SU-DHL-6 (cell line): ENCODE measurements at regions not wholly inside any gene's neighbourhood (a gene's known extent, or its start where the extent isn't known, plus 50 kb on each side); places are given as distances from the start of the nearest gene placed in this dataset.

Source experiments
- H2AFZ ChIP-seq: fragments of 200-600 bp; sonication (generic); 2 replicates; pipeline ENCODE4 v1.6.1; 2014; ENCODE audit warnings: low read depth, mild to moderate bottlenecking, moderate library complexity, mixed read lengths, antibody characterized with exemption, low read length; ENCODE audit not compliant: severe bottlenecking
- H3F3A ChIP-seq: fragments of 200-600 bp; shearing (Covaris generic); 2 replicates; pipeline ENCODE4 v1.6.0; 2016; ENCODE audit warnings: antibody characterized with exemption, mild to moderate bottlenecking; ENCODE audit not compliant: insufficient read depth
- H3K27ac ChIP-seq: fragments of 200-600 bp; sonication (generic); 2 replicates; pipeline ENCODE4 v1.5.1; 2016; ENCODE audit warnings: low read depth, mild to moderate bottlenecking, low read length, moderate library complexity, mixed read lengths
- H3K27me3 ChIP-seq: fragments of 200-600 bp; sonication (generic), shearing (Covaris generic); 2 replicates; pipeline ENCODE4 v1.6.0; 2014; ENCODE audit warnings: mild to moderate bottlenecking, low read length
- H3K36me3 ChIP-seq: fragments of 200-600 bp; sonication (generic); 2 replicates; pipeline ENCODE4 v1.6.1; 2014; ENCODE audit warnings: mild to moderate bottlenecking, low read length, mixed read lengths
- H3K4me2 ChIP-seq: fragments of 300-600, 200-600 bp; shearing (Covaris generic), sonication (generic); 2 replicates; pipeline ENCODE4 v1.6.0; 2014; ENCODE audit warnings: low read length, low read depth, mild to moderate bottlenecking; ENCODE audit not compliant: poor library complexity, severe bottlenecking
- H3K4me3 ChIP-seq: fragments of 200-600 bp; sonication (generic); 2 replicates; pipeline ENCODE4 v1.5.1; 2014; ENCODE audit warnings: antibody characterized with exemption, low read length, mild to moderate bottlenecking, mixed read lengths; ENCODE audit not compliant: insufficient read depth, poor library complexity, severe bottlenecking
- H3K79me2 ChIP-seq: fragments of 200-600 bp; sonication (generic); 2 replicates; pipeline ENCODE4 v1.6.1; 2014; ENCODE audit warnings: mild to moderate bottlenecking, low read length, moderate library complexity; ENCODE audit not compliant: insufficient read depth
- H3K9ac ChIP-seq: fragments of 200-600 bp; sonication (generic); 2 replicates; pipeline ENCODE4 v1.7.0; 2014; ENCODE audit warnings: mild to moderate bottlenecking, low read length
- H3K9me2 ChIP-seq: fragments of 200-600 bp; sonication (generic); replicated peaks from 2 replicates; pipeline ENCODE4 v1.6.1; 2014; ENCODE audit warnings: low read length; ENCODE audit not compliant: insufficient read depth
- H3K9me3 ChIP-seq: fragments of 200-600 bp; sonication (generic); 2 replicates; pipeline ENCODE4 v1.6.1; 2014; ENCODE audit warnings: low read length, mixed read lengths; ENCODE audit not compliant: insufficient read depth
- H4K20me1 ChIP-seq: fragments of 200-600 bp; sonication (generic); 2 replicates; pipeline ENCODE4 v1.6.1; 2014; ENCODE audit warnings: low read depth, mild to moderate bottlenecking, antibody characterized with exemption, low read length, moderate library complexity, mixed read lengths
- EZH2phosphoT487 ChIP-seq: fragments of 200-600 bp; sonication (generic), shearing (Covaris generic); conservative IDR thresholded peaks from 2 replicates; pipeline ENCODE4 v1.6.1; 2018; ENCODE audit warnings: mild to moderate bottlenecking, antibody characterized with exemption, low read length, moderate library complexity, mixed read lengths
- TF ChIP-seq, protein P1 (sequence below): fragments of 200-600 bp; sonication (generic); IDR thresholded peaks from one replicate; pipeline ENCODE4 v1.5.1; 2017; ENCODE audit warnings: antibody characterized with exemption, mild to moderate bottlenecking, low read length, moderate library complexity; ENCODE audit not compliant: insufficient read depth, poor library complexity, severe bottlenecking

GRCh38 chr11:26188554-26188953 is 143.4 kb upstream of the ANO3 start:
- H3K4me2 ChIP-seq, result no peak overlapping the region
- no peaks in the 10 kb centered on the region for H3K9me2 ChIP-seq
- H3K9me3 ChIP-seq, result no peaks in the 10 kb centered on the region
- H3K4me3 ChIP-seq, result no peak overlapping the region
- H3K79me2 ChIP-seq, result no peaks in the 10 kb centered on the region
- no peaks in the 10 kb centered on the region for H3F3A ChIP-seq
- H3K27ac ChIP-seq, result no peak overlapping the region
- no peaks in the 10 kb centered on the region for H4K20me1 ChIP-seq
- H3K36me3 ChIP-seq, result no peaks in the 10 kb centered on the region
- no peak overlapping the region for H3K9ac ChIP-seq
- H3K27me3 ChIP-seq, result no peaks in the 10 kb centered on the region
- TF ChIP-seq, protein P1, sequence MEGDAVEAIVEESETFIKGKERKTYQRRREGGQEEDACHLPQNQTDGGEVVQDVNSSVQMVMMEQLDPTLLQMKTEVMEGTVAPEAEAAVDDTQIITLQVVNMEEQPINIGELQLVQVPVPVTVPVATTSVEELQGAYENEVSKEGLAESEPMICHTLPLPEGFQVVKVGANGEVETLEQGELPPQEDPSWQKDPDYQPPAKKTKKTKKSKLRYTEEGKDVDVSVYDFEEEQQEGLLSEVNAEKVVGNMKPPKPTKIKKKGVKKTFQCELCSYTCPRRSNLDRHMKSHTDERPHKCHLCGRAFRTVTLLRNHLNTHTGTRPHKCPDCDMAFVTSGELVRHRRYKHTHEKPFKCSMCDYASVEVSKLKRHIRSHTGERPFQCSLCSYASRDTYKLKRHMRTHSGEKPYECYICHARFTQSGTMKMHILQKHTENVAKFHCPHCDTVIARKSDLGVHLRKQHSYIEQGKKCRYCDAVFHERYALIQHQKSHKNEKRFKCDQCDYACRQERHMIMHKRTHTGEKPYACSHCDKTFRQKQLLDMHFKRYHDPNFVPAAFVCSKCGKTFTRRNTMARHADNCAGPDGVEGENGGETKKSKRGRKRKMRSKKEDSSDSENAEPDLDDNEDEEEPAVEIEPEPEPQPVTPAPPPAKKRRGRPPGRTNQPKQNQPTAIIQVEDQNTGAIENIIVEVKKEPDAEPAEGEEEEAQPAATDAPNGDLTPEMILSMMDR, result no peak
- TF ChIP-seq EZH2phosphoT487, result no peak
- H2AFZ ChIP-seq, result no peak overlapping the region

DNA sequence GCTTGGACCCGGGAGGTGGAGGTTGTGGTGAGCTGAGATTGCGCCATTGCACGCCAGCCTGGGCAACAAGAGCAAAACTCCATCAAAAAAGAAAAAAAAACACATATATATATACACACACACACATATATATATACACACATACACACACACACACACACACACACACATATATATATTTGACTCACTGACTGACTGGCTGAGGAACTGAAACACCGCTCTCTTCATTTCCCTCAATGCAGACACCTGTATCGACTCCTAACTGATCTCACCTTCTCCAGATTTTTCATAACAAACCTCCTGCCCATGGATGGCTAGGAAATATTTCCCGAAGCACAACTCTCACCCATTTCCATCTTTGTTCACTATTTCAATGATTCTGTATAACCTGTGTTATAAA is 140.7 kb upstream of the ANO3 start:
- no peaks in the 10 kb centered on the region for H3K27me3 ChIP-seq
- no peaks in the 10 kb centered on the region for H4K20me1 ChIP-seq
- no peak overlapping the region for H3K4me2 ChIP-seq
- no peak overlapping the region for H2AFZ ChIP-seq
- no peaks in the 10 kb centered on the region for H3K9me2 ChIP-seq
- H3K79me2 ChIP-seq, result no peaks in the 10 kb centered on the region
- H3K27ac ChIP-seq, result no peak overlapping the region
- H3K9me3 ChIP-seq, result no peaks in the 10 kb centered on the region
- no peak for TF ChIP-seq EZH2phosphoT487
- TF ChIP-seq, protein P1, result no peak
- no peak overlapping the region for H3K9ac ChIP-seq
- H3K4me3 ChIP-seq, result no peak overlapping the region
- no peaks in the 10 kb centered on the region for H3K36me3 ChIP-seq
- H3F3A ChIP-seq, result no peaks in the 10 kb centered on the region

DNA sequence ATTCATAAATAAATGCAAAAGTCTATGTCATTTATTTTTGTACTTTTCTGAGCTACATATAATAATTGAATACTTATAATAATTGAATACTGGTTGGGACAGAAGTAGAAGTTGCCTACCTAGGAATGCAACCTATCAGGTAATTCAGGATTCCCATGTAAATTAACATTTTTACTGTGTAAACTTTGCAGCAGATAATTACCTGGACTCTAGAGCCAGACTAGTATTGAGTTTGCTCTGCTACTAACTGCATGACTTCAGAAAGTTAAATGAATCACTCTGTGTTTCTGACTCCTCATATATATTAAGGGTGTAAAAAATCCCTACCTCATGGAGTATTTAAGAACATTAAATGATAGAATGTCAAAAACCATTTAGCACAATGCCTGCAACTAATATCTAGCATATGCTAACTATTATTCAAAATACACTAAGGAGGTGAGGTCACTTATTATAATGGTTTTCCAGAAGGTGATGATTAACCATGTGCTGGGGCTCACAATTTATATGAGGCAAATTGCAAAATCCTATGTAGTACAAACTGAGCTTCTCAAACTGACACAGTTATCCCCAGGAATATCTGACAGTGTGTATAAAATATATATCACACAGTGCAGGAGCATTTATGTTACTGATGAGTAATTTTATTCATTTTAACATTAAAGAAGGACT is 138.1 kb upstream of the ANO3 start:
- H3K79me2 ChIP-seq, result no peaks in the 10 kb centered on the region

More for the DNA sequence above, 138.1 kb upstream of the ANO3 start:
- Histone ChIP-seq H4K20me1 (no peaks in the 10 kb centered on the region), H3K4me3 (no peak overlapping the region), H3K9me2 (no peaks in the 10 kb centered on the region), H3K9me3 (no peaks in the 10 kb centered on the region), H3F3A (no peaks in the 10 kb centered on the region), H3K4me2 (no peak overlapping the region), H3K27ac (no peak overlapping the region), H3K27me3 (no peaks in the 10 kb centered on the region), H3K36me3 (no peaks in the 10 kb centered on the region), H3K9ac (no peak overlapping the region), H2AFZ (peak overlapping the region; percentile 3)
- TF ChIP-seq EZH2phosphoT487, result no peak
- TF ChIP-seq, protein P1, result no peak
